Endothelial cell (in vitro differentiated cells): ENCODE measurements at regions not wholly inside any gene's neighbourhood (a gene's known extent, or its start where the extent isn't known, plus 50 kb on each side); places are given as distances from the start of the nearest gene placed in this dataset.

Experiments used
- DNase-seq: peaks from one replicate; pipeline ENCODE4 v3.0.0; 2021; ENCODE audit warnings: low spot score
- H3K27ac Mint-ChIP-seq: one replicate; pipeline ENCODE4 v1.8.0; 2021; ENCODE audit warnings: mixed read lengths, inconsistent platforms; ENCODE audit not compliant: unreplicated experiment
- H3K27me3 Mint-ChIP-seq: one replicate; pipeline ENCODE4 v1.8.0; 2021; ENCODE audit warnings: mild to moderate bottlenecking, moderate library complexity, mixed read lengths, inconsistent platforms; ENCODE audit not compliant: unreplicated experiment
- H3K36me3 Mint-ChIP-seq: one replicate; pipeline ENCODE4 v1.8.0; 2021; ENCODE audit warnings: mild to moderate bottlenecking, low read depth, mixed read lengths, inconsistent platforms; ENCODE audit not compliant: unreplicated experiment
- H3K4me1 Mint-ChIP-seq: one replicate; pipeline ENCODE4 v1.8.0; 2021; ENCODE audit warnings: mild to moderate bottlenecking, mixed read lengths, inconsistent platforms; ENCODE audit not compliant: unreplicated experiment
- H3K4me3 Mint-ChIP-seq: one replicate; pipeline ENCODE4 v1.8.0; 2021; ENCODE audit warnings: mild to moderate bottlenecking, mixed read lengths, inconsistent platforms; ENCODE audit not compliant: unreplicated experiment
- H3K9me3 Mint-ChIP-seq: one replicate; pipeline ENCODE4 v1.8.0; 2021; ENCODE audit warnings: mixed read lengths, inconsistent platforms; ENCODE audit not compliant: unreplicated experiment
- CTCF ChIP-seq: fragments of 200-600 bp; sonication (generic); IDR thresholded peaks from one replicate; pipeline ENCODE4 v1.5.0; 2021; ENCODE audit warnings: antibody characterized with exemption; ENCODE audit not compliant: unreplicated experiment

DNA sequence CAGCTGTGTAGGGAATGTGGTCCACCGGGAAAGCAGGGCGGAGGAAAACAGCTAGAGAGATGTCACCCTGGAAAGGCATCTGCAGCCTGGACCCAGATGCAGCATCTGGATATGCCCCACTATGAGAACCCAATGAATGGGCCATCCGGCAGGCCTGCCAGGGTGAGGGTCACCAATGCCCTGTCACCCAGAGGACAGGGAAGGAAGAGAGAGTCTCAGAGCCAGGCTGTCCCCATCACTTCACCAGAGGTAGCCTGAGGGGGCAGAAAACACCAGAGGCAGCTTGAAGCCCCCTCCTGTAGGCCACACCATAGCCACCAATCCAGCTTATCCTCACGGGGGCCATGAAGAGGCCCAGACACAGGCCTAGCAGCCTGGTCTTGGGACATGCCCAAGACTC is 118.8 kb downstream of the TUBA3C start:
- H3K9me3 Mint-ChIP-seq, result peaks cover 44% of the 10 kb centered on the region
- H3K27me3 Mint-ChIP-seq, result peaks cover 12% of the 10 kb centered on the region
- no peak for TF ChIP-seq CTCF
- peaks cover 8% of the 10 kb centered on the region for H3K36me3 Mint-ChIP-seq
- no peak overlapping the region for H3K27ac Mint-ChIP-seq
- no peak overlapping the region for H3K4me3 Mint-ChIP-seq
- no peak for DNase-seq
- no peaks in the 10 kb centered on the region for H3K4me1 Mint-ChIP-seq

DNA sequence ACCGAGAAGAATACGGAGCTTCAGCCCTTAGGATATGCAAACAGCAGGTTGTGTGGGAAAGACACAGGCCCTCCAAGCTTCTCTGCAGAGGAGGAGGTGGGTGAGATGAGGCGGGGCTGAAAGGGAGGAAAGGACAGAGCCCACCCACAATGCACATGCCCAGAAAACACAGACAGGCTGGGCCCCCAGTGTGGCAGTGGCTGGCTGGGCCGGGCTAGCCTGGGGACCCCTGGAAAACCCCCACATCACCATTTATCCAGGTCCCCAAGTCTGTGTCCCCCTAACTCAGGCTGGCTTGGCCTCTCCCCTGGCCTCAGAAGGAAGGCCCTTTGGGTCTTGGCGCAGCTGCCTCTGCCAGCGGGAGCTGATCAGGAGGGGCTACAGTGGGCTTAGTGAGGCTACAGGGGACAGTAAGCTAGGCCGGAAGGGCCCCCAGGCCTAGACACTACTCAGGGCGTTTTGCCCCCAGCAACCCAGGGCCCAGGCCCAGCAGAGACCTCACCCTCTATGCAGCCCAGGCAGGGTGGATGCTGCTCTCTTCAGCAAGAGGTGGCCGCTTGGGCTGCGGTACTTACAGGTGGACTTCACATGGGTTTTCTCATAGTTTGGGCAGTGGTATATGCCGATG is 119.5 kb downstream of the TUBA3C start:
- Mint-ChIP-seq H3K36me3 (peaks cover 12% of the 10 kb centered on the region), H3K27me3 (peaks cover 12% of the 10 kb centered on the region), H3K9me3 (peaks cover 50% of the 10 kb centered on the region), H3K4me3 (no peak overlapping the region), H3K4me1 (no peaks in the 10 kb centered on the region), H3K27ac (no peak overlapping the region)
- no peak for DNase-seq
- no peak for TF ChIP-seq CTCF

- no peak for DNase-seq
- H3K27ac Mint-ChIP-seq, result no peak overlapping the region
- no peaks in the 10 kb centered on the region for H3K4me1 Mint-ChIP-seq
- peaks cover 12% of the 10 kb centered on the region for H3K36me3 Mint-ChIP-seq
- H3K4me3 Mint-ChIP-seq, result no peak overlapping the region
- peaks cover 48% of the 10 kb centered on the region for H3K9me3 Mint-ChIP-seq
- no peak for TF ChIP-seq CTCF
- peaks cover 19% of the 10 kb centered on the region for H3K27me3 Mint-ChIP-seq
Observed at GRCh38 chr13:19061278-19061677, 120.3 kb downstream of the TUBA3C start.

DNA sequence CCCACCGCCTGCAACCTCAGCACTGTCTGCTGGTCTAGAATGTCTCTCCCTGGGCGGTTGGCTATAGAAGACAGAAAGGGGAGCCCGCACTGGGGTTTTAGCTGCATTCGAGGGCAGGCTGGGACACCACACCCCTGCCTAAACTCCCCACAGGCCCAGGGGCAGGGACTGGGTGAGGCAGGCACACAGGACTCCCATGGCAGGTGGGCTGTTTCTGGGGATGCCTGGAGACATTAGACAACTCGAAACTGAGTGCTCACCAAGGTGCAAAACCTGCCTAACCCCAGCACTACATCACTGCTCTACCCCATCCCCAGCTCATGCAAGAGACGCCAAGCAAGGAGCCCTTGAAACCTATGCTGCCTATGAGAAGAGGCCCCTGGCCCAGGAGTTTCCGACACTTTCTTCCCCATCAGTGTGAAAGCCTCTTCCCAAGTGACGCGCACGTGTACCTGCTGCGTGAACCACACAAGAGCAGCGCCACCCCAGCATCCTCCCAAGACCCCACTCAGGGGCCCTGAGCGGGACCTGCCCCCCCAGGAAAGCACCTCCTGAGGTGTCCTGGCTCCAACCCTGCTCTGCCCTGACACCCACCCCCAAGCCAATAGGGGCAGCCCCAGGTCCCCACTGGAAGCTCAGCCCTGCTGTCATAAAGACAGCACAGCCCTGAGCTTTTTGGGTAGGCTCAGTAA is 121.2 kb downstream of the TUBA3C start:
- Mint-ChIP-seq H3K27me3 (peaks cover 19% of the 10 kb centered on the region), H3K9me3 (peaks cover 48% of the 10 kb centered on the region), H3K4me3 (no peak overlapping the region), H3K36me3 (peaks cover 12% of the 10 kb centered on the region), H3K27ac (no peak overlapping the region), H3K4me1 (no peaks in the 10 kb centered on the region)
- no peak for DNase-seq
- no peak for TF ChIP-seq CTCF
